Mesenchymal stem cell (in vitro differentiated cells and primary cell): ENCODE measurements at regions not wholly inside any gene's neighbourhood (a gene's known extent, or its start where the extent isn't known, plus 50 kb on each side); places are given as distances from the start of the nearest gene placed in this dataset.

Source experiments
- DNase-seq: peaks from one replicate; pipeline ENCODE4 v3.0.0-alpha.2; 2013
- H2AFZ ChIP-seq: one replicate; pipeline ENCODE4 v1.6.1; 2013; ENCODE audit warnings: low read depth, mild to moderate bottlenecking, control low read depth, inconsistent platforms, low read length, moderate library complexity
- H2AK5ac ChIP-seq: 2 replicates; pipeline ENCODE4 v1.6.1; 2013; ENCODE audit warnings: low read length, moderate library complexity, mild to moderate bottlenecking, inconsistent platforms; ENCODE audit not compliant: severe bottlenecking
- H2BK120ac ChIP-seq: one replicate; pipeline ENCODE4 v1.6.1; 2013; ENCODE audit warnings: low read depth, mild to moderate bottlenecking, inconsistent platforms, low read length, moderate library complexity
- H2BK12ac ChIP-seq, 2 experiments: one replicate each; pipeline ENCODE4 v1.6.1; 2013; ENCODE audit warnings: inconsistent platforms in 2 of 2, low read length in 2 of 2, mild to moderate bottlenecking in 2 of 2, moderate library complexity in 2 of 2, control low read depth in 1 of 2
- H2BK15ac ChIP-seq: one replicate; pipeline ENCODE4 v1.6.1; 2013; ENCODE audit warnings: mild to moderate bottlenecking, low read depth, inconsistent platforms; ENCODE audit not compliant: poor library complexity, severe bottlenecking
- H2BK5ac ChIP-seq: 2 replicates; pipeline ENCODE4 v1.6.1; 2013; ENCODE audit warnings: low read depth, mild to moderate bottlenecking, low read length, control low read depth, inconsistent platforms; ENCODE audit not compliant: poor library complexity, severe bottlenecking
- H3K14ac ChIP-seq, 2 experiments: one replicate each; pipeline ENCODE4 v1.6.1; 2013; ENCODE audit warnings: inconsistent platforms in 2 of 2, low read length in 2 of 2, control low read depth in 1 of 2, mild to moderate bottlenecking in 1 of 2, moderate library complexity in 1 of 2
- H3K18ac ChIP-seq, 2 experiments: one replicate each; pipeline ENCODE4 v1.6.1; 2013; ENCODE audit warnings: inconsistent platforms in 2 of 2, low read length in 2 of 2, control low read depth in 1 of 2, low read depth in 1 of 2, mild to moderate bottlenecking in 1 of 2
- H3K23ac ChIP-seq, 2 experiments: one replicate each; pipeline ENCODE4 v1.6.1; 2013; ENCODE audit warnings: inconsistent platforms in 2 of 2, low read length in 2 of 2, mild to moderate bottlenecking in 2 of 2, moderate library complexity in 2 of 2, control low read depth in 1 of 2
- H3K27ac ChIP-seq: 2 replicates; pipeline ENCODE4 v1.5.1; 2013; ENCODE audit warnings: mild to moderate bottlenecking, moderate library complexity, low read length, control low read depth, inconsistent platforms; ENCODE audit not compliant: poor library complexity, severe bottlenecking
- H3K27me3 ChIP-seq, 2 experiments: 2 replicates each; pipeline versions ENCODE4 v1.6.1 to v1.7.0; 2013; ENCODE audit warnings: low read length in 2 of 2, mild to moderate bottlenecking in 2 of 2, moderate library complexity in 2 of 2, control low read depth in 1 of 2, inconsistent platforms in 1 of 2; ENCODE audit not compliant: control insufficient read depth in 1 of 2, insufficient read depth in 1 of 2
- H3K36me3 ChIP-seq, 2 experiments: 2 replicates each; pipeline versions ENCODE4 v1.6.1 to v1.7.0; 2013; ENCODE audit warnings: low read length in 2 of 2, control low read depth in 1 of 2, inconsistent platforms in 1 of 2, low read depth in 1 of 2, mild to moderate bottlenecking in 1 of 2; ENCODE audit not compliant: insufficient read depth in 2 of 2, control insufficient read depth in 1 of 2
- H3K4ac ChIP-seq, 2 experiments: one replicate each; pipeline ENCODE4 v1.6.1; 2013; ENCODE audit warnings: inconsistent platforms in 2 of 2, low read length in 2 of 2, mild to moderate bottlenecking in 2 of 2, moderate library complexity in 2 of 2, control low read depth in 1 of 2, low read depth in 1 of 2
- H3K4me1 ChIP-seq: 2 replicates; pipeline ENCODE4 v1.6.1; 2013; ENCODE audit warnings: low read depth, low read length, control low read depth; ENCODE audit not compliant: control insufficient read depth, insufficient read depth
- H3K4me2 ChIP-seq: 2 replicates; pipeline ENCODE4 v1.6.1; 2013; ENCODE audit warnings: low read length, mild to moderate bottlenecking, inconsistent platforms; ENCODE audit not compliant: poor library complexity, severe bottlenecking
- H3K4me3 ChIP-seq, 2 experiments: 2 replicates each; pipeline versions ENCODE4 v1.5.1 to v1.7.0; 2013; ENCODE audit warnings: low read length in 2 of 2, mild to moderate bottlenecking in 2 of 2, control low read depth in 1 of 2, low read depth in 1 of 2; ENCODE audit not compliant: insufficient read depth in 1 of 2
- H3K79me1 ChIP-seq: replicated peaks from 2 replicates; pipeline ENCODE4 v1.6.1; 2013; ENCODE audit warnings: mild to moderate bottlenecking, control low read depth, low read length, inconsistent platforms; ENCODE audit not compliant: poor library complexity, severe bottlenecking
- H3K9ac ChIP-seq: 2 replicates; pipeline ENCODE4 v1.7.0; 2013; ENCODE audit warnings: mild to moderate bottlenecking, low read length, moderate library complexity
- H3K9me3 ChIP-seq: 2 replicates; pipeline ENCODE4 v1.7.0; 2013; ENCODE audit warnings: mild to moderate bottlenecking, low read length; ENCODE audit not compliant: control insufficient read depth
- H4K8ac ChIP-seq: one replicate; pipeline ENCODE4 v1.6.1; 2013; ENCODE audit warnings: inconsistent platforms, mild to moderate bottlenecking, low read length, moderate library complexity
- H4K91ac ChIP-seq: one replicate; pipeline ENCODE4 v1.6.1; 2013; ENCODE audit warnings: mild to moderate bottlenecking, low read length, inconsistent platforms
- WGBS: methylation state at CpG from one replicate; pipeline ENCODE4 v1.1.7; 2013; ENCODE audit warnings: mixed read lengths; 5-methylcytosine and 5-hydroxymethylcytosine counted together

GRCh38 chr5:174283211-174284005, 237.9 kb downstream of the NSG2 start:
- H2AFZ ChIP-seq = no peak overlapping the region
- H3K23ac ChIP-seq = no peak overlapping the region
- no peak overlapping the region for H3K9ac ChIP-seq
- no peaks in the 10 kb centered on the region for H3K36me3 ChIP-seq
- H3K27me3 ChIP-seq = peaks cover 0 to 4% of the 10 kb centered on the region in 2 experiments
- no peaks in the 10 kb centered on the region for H3K9me3 ChIP-seq
- DNase-seq = no peak
- no peak overlapping the region for H3K4me2 ChIP-seq
- H2BK5ac ChIP-seq = no peak overlapping the region
- no peak overlapping the region for H4K8ac ChIP-seq
- no peak overlapping the region for H4K91ac ChIP-seq
- H2BK12ac ChIP-seq = no peak overlapping the region
- no peak overlapping the region for H3K18ac ChIP-seq
- H3K27ac ChIP-seq = no peak overlapping the region
- H2BK120ac ChIP-seq = no peak overlapping the region
- H3K14ac ChIP-seq = no peak overlapping the region
- no peak overlapping the region for H3K4ac ChIP-seq
- H3K4me1 ChIP-seq = no peaks in the 10 kb centered on the region
- no peak overlapping the region for H2AK5ac ChIP-seq
- H3K4me3 ChIP-seq = no peak overlapping the region
- 77% methylated on average over 4 of the region's 9 CpGs for WGBS
- H2BK15ac ChIP-seq = no peak overlapping the region
- H3K79me1 ChIP-seq = no peaks in the 10 kb centered on the region

- H3K4me1 ChIP-seq = no peaks in the 10 kb centered on the region
- no peak overlapping the region for H2AFZ ChIP-seq
- no peak overlapping the region for H3K23ac ChIP-seq
- H3K18ac ChIP-seq = no peak overlapping the region
- no peak for DNase-seq
- H3K9me3 ChIP-seq = no peaks in the 10 kb centered on the region
- no peak overlapping the region for H3K4ac ChIP-seq
- WGBS = 68% methylated on average over 4 of the region's 5 CpGs
- no peak overlapping the region for H3K27ac ChIP-seq
- H3K79me1 ChIP-seq = no peaks in the 10 kb centered on the region
- H3K36me3 ChIP-seq = no peaks in the 10 kb centered on the region
- no peak overlapping the region for H2BK5ac ChIP-seq
- H3K14ac ChIP-seq = no peak overlapping the region
- H2BK12ac ChIP-seq = no peak overlapping the region
- H4K8ac ChIP-seq = no peak overlapping the region
- H3K4me2 ChIP-seq = no peak overlapping the region
- no peaks in the 10 kb centered on the region for H3K27me3 ChIP-seq
- H2BK15ac ChIP-seq = no peak overlapping the region
- no peak overlapping the region for H4K91ac ChIP-seq
- no peak overlapping the region for H2AK5ac ChIP-seq
- H3K4me3 ChIP-seq = no peak overlapping the region
- no peak overlapping the region for H2BK120ac ChIP-seq
- H3K9ac ChIP-seq = no peak overlapping the region
Measured at GRCh38 chr5:174284873-174285272, 239.4 kb downstream of the NSG2 start.

GRCh38 chr5:174287761-174288160, 242.3 kb downstream of the NSG2 start:
- Histone ChIP-seq H2AK5ac (no peak overlapping the region), H3K9me3 (no peaks in the 10 kb centered on the region), H3K27me3 (no peaks in the 10 kb centered on the region), H4K91ac (no peak overlapping the region), H3K4me1 (no peaks in the 10 kb centered on the region), H3K79me1 (no peaks in the 10 kb centered on the region), H3K4ac (no peak overlapping the region), H3K4me2 (no peak overlapping the region), H3K27ac (no peak overlapping the region), H3K18ac (no peak overlapping the region), H2BK5ac (no peak overlapping the region), H4K8ac (no peak overlapping the region), H2BK15ac (no peak overlapping the region), H3K9ac (no peak overlapping the region), H3K14ac (no peak overlapping the region), H3K4me3 (no peak overlapping the region), H3K23ac (no peak overlapping the region), H2AFZ (no peak overlapping the region), H3K36me3 (no peaks in the 10 kb centered on the region), H2BK120ac (no peak overlapping the region), H2BK12ac (no peak overlapping the region)
- 78% methylated on average over 4 of the region's 4 CpGs for WGBS
- DNase-seq = no peak

GRCh38 chr5:174288439-174288838, 242.9 kb downstream of the NSG2 start:
- Histone ChIP-seq H3K14ac (no peak overlapping the region), H4K91ac (no peak overlapping the region), H2AK5ac (no peak overlapping the region), H2AFZ (no peak overlapping the region), H3K4ac (no peak overlapping the region), H3K27me3 (no peaks in the 10 kb centered on the region), H3K79me1 (no peaks in the 10 kb centered on the region), H3K9ac (no peak overlapping the region), H3K4me2 (no peak overlapping the region), H2BK5ac (no peak overlapping the region), H2BK15ac (no peak overlapping the region), H4K8ac (no peak overlapping the region), H2BK12ac (no peak overlapping the region), H3K4me1 (no peaks in the 10 kb centered on the region), H3K9me3 (no peaks in the 10 kb centered on the region), H3K4me3 (no peak overlapping the region), H3K23ac (no peak overlapping the region), H3K18ac (no peak overlapping the region), H3K27ac (no peak overlapping the region), H2BK120ac (no peak overlapping the region), H3K36me3 (no peaks in the 10 kb centered on the region)
- DNase-seq = no peak
- WGBS = 57% methylated on average over 6 of the region's 6 CpGs
